Stimulated activated CD4-positive, alpha-beta T cell treated with anti-CD3 and anti-CD28 coated beads, TNF-alpha, amount 100 ng/mL, for 4 hours (primary cell): ENCODE measurements at regions not wholly inside any gene's neighbourhood (a gene's known extent, or its start where the extent isn't known, plus 50 kb on each side); places are given as distances from the start of the nearest gene placed in this dataset.
"Not testable (repeated sequence)": the region's sequence is repeated elsewhere in the genome, so short reads cannot be mapped to it uniquely, and the experiment has no call there.

Source experiments
- DNase-seq, 3 experiments: peaks; one replicate each; pipeline ENCODE4 v3.0.0-alpha.2; 2020; ENCODE audit warnings: low read depth in 3 of 3

DNA sequence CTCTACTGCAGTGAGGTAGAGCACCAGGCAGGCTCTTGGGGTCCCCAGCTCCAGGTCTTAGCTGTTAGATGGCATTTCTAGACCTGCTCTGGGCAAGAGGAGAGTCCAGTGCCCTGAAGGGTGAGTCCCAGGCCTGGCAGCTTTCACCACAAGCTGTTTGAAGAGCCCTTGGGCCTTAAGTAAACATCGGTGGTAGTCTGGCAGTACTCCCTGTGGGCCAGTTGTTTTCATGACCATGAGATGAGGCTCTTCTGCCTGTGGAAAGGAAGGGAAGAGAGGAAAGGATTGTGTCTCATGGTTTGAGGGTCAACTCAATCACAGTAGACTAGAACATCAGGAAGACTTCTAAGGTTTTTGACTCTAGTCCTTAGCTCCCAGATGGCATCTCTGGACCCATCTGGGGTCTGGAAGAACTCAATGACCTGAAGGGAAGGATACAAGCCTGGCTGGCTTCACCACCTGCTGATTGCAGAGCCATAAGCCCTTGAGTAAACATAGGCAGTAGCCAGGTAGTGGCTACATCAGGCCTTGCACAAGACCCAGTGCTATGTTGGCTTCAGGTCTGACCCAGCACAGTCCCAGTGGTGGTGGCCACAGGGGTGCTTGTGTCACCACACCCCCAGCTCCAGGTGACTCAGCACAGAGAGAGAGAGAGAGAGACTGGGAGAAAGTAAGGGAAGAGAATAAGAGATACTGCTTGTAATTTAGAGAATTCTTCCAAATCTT lies 114.3 kb upstream of the PCSK5 start:
- no peak for DNase-seq

DNA sequence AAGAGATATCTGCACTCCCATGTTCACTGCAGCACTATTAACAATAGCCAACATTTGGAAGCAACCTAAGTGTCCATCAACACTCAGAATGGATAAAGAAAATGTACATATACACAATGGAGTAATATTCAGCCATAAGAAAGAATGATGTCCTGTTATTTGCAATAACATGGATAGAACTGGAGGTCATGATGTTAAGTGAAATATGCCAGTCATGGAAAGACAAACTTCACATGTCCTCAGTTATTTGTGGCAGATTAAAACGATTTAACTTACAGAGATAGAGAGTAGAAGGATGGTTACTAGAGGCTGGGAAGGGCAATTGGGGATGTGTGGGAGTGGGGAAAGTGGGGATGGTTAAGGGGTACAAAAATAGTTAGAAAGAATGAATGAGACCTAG lies 110.3 kb upstream of the PCSK5 start:
- DNase-seq = no peak

DNA sequence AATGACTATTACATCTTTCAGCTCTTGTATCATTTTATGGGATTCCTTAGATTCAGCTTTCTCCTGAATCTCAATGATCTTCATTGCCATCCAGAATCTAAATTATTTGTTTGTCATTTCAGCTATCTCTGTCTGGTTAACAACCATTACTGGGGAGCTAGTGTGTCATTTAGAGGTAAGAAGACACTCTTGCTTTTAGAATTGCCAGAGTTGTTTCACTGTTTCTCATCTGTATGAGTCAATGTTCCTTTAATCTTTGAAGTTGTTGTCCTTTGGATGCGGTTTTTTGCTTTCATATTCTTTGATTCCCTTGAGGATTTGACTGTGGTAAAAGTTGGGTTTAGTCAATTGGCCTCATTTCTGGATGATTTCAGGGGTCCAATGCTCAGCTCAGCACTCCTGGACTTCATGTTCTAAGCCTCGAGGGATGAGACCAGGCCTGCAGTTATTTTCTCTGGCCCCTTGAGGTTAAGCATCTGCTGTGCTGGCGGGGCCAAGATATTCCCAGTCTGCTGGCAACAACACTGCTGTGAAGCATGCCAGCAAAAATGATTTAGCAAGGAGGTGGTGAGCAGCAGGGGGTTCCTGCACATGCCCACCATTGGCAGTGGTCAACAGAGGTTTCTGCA lies 102.4 kb upstream of the PCSK5 start:
- no peak for DNase-seq

DNA sequence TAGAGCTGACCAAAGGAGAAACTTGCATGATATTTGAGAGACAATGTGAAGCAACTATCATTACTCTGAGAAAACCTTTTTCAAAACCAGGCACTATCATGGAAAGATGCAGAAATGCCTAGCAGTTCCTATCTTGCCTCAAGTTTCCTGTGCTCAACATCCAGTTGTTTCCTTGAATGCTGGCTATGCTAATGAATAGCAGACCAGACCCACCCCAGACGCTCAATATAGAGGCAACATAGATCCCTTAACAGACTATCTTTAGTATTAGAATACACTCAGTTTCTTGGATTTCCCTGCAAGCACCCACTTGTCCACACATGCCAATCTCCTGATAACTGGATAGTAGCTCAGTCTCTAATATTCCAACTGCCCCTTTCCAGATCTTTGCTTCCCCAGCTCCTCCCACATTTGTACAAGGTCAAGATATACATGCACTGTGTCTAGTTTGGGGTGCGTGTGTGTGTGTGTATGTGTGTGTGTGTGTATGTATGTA lies 93.3 kb upstream of the PCSK5 start:
- no peak for DNase-seq

DNA sequence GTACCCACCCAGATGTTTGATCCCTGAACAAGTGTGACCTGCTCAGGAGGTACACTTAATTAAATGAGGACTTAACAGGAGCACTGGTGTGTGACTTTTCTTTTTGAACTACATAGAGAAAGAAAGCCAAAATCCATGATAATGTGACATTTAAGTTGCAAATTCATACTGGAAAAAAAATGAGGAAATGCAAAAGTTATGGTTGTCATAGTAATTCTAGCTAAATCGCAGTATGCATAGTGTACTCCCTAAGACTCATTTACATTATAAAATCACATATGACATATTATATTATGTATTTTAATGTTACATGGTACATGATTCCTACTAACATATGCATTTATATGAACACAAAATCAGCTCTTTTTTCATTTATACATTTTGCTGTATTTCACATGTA lies 92.0 kb upstream of the PCSK5 start:
- DNase-seq = no peak

DNA sequence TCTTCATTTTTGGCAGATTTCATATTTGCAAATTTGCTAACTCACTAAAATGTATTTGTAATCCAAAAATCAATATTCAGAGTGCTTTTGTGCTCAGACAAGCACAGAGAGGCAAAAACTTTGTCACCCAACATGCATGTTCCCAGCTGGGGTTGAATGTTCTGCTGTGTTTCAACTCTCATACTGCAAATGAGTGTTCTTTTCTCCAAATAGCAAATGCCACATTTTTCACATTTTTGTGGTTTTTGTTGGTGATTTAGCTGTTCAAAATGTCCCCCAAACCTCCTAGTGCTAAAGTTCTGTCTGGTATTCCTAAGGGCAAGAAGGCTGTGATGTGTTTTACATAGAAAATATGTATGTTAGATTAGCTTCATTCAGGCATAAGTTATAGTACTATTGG lies 87.3 kb upstream of the PCSK5 start:
- no peak for DNase-seq

DNA sequence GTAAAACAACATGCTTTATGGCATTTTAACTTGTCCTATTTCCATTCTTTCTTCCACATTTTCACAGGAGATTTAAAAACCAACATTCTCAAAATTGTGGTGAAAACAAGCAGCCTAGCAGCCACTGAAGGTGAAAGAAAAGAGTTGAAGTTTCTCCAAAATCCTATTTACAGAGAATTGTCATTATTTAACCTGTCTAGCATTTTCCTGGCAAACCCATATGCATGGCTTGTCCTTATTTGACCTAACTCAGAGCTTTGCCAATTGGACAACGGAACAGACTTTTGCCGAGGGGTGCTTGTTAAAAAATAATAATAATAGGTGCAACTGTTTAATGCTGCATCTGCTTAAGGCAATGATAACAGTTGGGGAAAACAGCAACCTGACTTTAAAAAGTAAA lies 80.4 kb upstream of the PCSK5 start:
- no peak for DNase-seq

DNA sequence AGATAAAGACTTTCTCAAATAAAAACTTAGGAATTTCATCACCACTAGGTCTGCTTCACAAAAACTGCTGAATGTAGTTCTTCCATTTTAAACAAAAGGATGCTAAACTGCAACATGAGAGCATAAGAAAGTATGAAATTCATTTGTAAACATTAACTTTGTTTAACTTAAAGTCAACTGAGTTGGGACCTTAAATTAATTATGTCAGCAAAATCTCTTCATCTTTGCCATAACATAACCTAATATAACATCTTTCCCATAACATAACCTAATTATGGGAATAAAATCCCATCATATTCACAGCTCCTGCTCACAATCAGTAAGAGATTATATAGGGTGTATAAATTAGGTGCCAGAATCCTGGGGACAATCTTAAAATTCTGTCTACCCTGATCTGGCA lies 78.8 kb upstream of the PCSK5 start:
- DNase-seq = no peak

DNA sequence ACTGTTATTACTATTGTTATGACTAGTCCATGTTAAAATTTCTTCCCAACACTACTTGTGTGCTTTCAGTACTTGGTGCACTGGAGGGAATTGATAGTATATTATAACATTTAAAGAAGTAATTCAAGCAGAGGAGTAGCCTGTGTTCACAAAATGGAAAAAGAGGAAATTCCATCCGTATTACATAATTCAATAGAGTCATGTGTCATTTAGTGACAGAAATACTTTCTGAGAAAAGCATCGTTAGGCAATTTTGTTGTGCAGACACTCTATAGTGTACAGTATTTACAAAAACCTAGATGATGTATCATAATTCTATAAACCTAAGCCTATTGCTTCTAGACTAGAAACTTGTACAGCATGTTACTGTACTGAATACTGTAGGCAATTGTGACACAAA lies 78.3 kb upstream of the PCSK5 start:
- DNase-seq = no peak

DNA sequence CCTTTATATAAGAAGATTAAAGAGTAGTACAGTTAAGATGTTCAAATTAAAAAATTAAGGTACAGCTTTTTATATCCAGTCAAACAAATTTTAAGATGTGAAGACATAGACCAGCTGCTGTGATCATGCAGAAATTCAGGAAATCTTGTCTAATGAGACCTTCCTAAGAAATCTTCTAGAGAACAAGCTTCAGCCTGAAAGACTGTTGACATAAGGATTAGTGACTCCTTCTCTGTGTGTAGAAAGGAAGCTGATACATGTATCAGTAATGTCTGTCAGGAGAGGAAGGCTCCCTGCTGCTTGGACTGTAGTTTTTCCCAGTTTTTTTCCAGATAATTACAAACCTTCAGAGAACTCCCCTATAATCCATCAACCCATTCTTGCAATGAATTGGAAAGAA lies 75.8 kb upstream of the PCSK5 start:
- no peak for DNase-seq

DNA sequence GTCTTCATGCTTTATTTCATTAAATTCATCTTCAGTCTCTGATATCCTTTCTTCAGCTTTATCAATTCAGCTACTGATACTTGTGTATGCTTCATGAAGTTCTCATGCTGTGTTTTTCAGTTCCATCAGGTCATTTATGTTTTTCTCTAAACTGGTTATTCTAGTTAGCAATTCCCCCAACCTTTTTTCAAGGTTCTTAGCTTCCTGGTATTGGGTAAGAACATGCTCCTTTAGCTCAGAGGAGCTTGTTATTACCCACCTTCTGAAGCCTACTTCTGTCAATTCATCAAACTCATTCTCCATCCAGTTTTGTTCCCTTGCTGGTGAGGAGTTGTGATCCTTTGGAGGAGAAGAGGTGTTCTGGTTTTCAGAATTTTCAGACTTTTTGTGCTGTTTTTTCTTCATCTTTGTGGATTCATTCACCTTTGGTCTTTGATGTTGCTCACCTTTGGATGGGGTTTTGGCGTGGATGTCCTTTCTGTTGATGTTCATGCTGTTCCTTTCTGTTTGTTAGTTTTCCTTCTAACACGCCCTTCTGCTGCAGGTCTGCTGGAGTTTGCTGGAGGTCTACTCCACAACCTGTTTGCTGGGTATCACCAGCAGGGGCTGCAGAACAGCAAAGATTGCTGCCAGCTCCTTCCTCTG lies 69.9 kb upstream of the PCSK5 start:
- DNase-seq = not testable (repeated sequence)

DNA sequence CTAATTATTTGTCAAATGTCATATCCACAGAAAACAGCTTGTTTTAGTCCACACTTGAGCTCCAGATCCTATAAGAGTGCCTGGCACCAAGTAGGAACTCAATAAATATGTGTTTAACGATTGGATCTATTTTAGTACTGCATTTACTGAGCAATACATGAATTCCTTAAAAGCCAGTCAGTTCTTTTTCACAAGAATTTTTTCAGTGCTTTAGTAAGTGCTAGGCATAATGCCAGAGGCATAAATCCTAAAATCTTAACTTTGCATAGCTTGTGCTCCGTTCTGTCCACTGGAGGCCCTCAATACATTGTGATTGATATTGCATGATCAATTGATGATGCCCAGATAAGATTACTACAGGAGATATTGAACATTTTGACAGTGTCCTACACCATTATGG lies 67.3 kb upstream of the PCSK5 start:
- DNase-seq = no peak

DNA sequence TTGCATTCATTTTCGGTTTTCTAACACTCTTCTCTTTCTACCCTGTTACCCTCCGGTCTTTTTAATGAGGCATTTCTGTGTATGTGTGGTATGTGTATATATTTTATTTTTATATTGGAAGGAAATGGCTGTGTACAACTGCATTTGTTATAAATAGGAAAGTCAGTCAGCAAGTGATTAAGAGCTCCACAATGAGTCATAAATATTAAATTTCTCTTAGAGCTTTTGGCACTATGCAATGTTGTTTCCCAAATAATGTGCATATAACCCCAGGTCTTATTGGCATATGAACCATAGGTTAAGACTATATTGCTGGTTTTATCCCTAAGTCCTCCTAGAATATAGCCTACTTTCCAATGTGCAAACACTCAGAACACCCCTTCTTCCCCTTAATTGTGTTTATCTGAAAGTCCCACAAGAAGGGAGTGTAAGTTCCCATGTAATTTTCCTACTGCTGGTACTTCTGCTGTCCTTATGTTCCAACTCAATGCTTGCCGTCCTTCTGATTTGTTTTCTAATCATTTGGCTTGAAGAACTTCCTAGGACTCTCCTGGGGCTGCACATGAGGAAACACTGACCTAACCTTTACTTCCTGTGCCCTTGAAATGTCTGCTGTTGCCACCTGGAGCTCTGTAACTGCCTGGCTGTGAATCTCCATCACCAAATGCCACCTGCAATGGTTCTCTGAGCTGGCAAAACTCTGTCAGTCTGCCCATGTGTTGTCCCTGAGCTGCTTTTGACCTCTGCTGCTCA lies 65.5 kb upstream of the PCSK5 start:
- DNase-seq = no peak

DNA sequence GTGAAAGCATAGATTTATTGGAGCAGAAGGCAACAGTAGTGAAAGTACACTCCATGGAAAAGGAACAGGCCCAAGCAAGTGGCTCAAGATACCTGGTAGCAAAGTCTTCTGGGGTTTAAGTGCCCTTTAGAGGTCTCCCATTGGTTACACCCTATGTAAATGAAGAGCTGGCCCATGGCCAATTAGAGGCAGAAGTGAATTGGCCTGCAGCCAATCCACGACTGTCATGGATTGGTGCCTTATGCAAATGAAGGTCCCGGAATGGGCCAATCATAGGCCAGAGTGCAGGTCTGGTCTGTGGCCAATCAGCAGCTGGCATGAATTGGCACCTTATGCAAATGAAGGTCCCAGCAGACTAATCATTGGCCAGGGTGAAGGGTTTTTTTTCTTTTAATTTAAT lies 64.2 kb upstream of the PCSK5 start:
- DNase-seq = no peak

DNA sequence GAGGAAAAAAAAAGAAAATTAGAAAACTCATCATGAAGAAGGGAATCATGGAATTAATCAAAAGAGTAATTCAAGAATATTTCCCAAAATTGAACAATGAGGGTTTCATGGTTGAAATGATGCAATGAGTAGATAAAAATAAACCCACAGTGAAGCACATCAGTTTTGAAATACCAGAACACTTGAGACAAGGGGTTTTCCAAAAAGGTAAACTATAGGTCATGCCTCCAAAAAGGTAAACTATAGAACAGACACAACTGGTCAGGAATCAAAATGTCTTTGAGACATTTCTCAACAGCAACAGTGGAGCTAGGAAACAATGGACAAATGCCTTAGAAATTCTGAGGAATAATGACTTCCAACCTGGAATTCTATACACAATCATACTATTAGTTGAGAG lies 60.2 kb upstream of the PCSK5 start:
- no peak for DNase-seq

DNA sequence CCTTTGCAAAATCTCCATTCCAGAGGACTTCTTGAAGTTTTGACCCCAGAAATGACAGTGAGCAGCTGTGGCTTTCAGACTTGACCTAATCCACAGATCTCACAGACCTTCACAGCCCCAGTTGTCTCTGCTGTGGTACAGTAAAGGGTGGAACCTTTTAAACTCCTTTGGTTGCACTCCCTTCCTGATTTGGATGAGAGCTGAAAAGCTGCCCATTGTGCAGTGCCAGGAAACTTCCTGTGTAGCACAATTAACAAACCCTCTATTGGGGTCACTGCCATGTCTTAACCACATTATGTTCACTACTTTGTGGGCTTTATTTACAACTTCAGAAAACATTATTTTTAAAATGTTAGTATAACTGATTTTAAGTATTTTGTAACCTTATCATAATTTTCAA lies 56.7 kb upstream of the PCSK5 start:
- no peak for DNase-seq

DNA sequence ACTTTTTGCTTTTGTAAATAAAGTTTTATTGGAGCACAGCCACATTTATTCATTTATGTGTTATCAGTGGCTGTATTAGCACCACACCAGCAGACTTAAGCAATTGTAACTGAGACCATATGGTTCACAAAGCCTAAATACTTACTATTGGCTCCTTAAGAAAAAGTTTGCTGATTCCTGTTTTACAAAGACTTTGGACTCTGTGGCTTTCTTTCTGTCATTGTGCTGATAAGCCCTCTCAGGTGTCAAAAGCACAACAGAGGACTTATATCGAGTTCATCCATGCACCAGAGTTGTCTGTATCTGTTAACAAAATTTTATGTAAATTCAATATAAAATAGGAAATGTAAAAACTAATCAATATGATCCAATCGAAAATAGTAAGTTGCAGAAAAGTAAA lies 55.6 kb upstream of the PCSK5 start:
- DNase-seq = no peak
